KMS-11 (cell line): ENCODE measurements at regions not wholly inside any gene's neighbourhood (a gene's known extent, or its start where the extent isn't known, plus 50 kb on each side); places are given as distances from the start of the nearest gene placed in this dataset.

Experiments used
- H2AFZ ChIP-seq: fragments of 200-600 bp; sonication (generic); 2 replicates; pipeline ENCODE4 v1.6.1; 2016; ENCODE audit warnings: antibody characterized with exemption, mixed run types, low read depth
- H3K27ac ChIP-seq: fragments of 200-600 bp; sonication (generic); 2 replicates; pipeline ENCODE4 v1.6.1; 2016; ENCODE audit warnings: mild to moderate bottlenecking, mixed run types
- H3K27me3 ChIP-seq: fragments of 200-600 bp; sonication (generic); 2 replicates; pipeline ENCODE4 v1.6.1; 2017; ENCODE audit warnings: mild to moderate bottlenecking, low read depth, mixed run types, moderate library complexity; ENCODE audit not compliant: insufficient read depth
- H3K36me3 ChIP-seq: fragments of 200-600 bp; sonication (generic); 2 replicates; pipeline ENCODE4 v1.6.1; 2017; ENCODE audit warnings: mild to moderate bottlenecking, mixed run types; ENCODE audit not compliant: insufficient read depth
- H3K4me1 ChIP-seq: fragments of 200-600 bp; sonication (generic); 2 replicates; pipeline ENCODE4 v1.6.1; 2016; ENCODE audit warnings: mild to moderate bottlenecking, low read depth, mixed run types; ENCODE audit not compliant: poor library complexity, severe bottlenecking
- H3K4me2 ChIP-seq: fragments of 200-600 bp; sonication (generic); 2 replicates; pipeline ENCODE4 v1.7.0; 2016; ENCODE audit warnings: mild to moderate bottlenecking, mixed run types
- H3K4me3 ChIP-seq: fragments of 200-600 bp; sonication (generic); IDR thresholded peaks from 2 replicates; pipeline ENCODE4 v1.6.1; 2017; ENCODE audit warnings: low read depth, low read length, mixed read lengths; ENCODE audit not compliant: insufficient read depth
- H3K79me2 ChIP-seq: fragments of 200-600 bp; sonication (generic); 2 replicates; pipeline ENCODE4 v1.6.1; 2016; ENCODE audit warnings: low read depth, mixed run types; ENCODE audit not compliant: insufficient read depth
- H3K9ac ChIP-seq: fragments of 200-600 bp; sonication (generic); 2 replicates; pipeline ENCODE4 v1.6.1; 2016; ENCODE audit warnings: mild to moderate bottlenecking, mixed run types
- H4K20me1 ChIP-seq: fragments of 200-600 bp; sonication (generic); 2 replicates; pipeline ENCODE4 v1.6.1; 2016; ENCODE audit warnings: mild to moderate bottlenecking, mixed run types; ENCODE audit not compliant: insufficient read depth
- CTCF ChIP-seq: fragments of 200-600 bp; sonication (generic); conservative IDR thresholded peaks from 2 replicates; pipeline ENCODE4 v1.6.1; 2017; ENCODE audit warnings: low read depth, mild to moderate bottlenecking, antibody characterized with exemption, low read length, moderate library complexity, mixed read lengths

- Histone ChIP-seq H3K27me3 (no peaks in the 10 kb centered on the region), H3K4me2 (no peak overlapping the region), H3K4me1 (no peaks in the 10 kb centered on the region), H2AFZ (no peak overlapping the region), H3K9ac (no peak overlapping the region), H3K27ac (no peak overlapping the region), H4K20me1 (no peaks in the 10 kb centered on the region), H3K36me3 (no peaks in the 10 kb centered on the region), H3K4me3 (no peak overlapping the region), H3K79me2 (no peaks in the 10 kb centered on the region)
- TF ChIP-seq CTCF = no peak
Measured at GRCh38 chr11:70928854-70929598, 323.4 kb downstream of the SHANK2 start.

GRCh38 chr11:70930215-70930614, 322.2 kb downstream of the SHANK2 start:
- Histone ChIP-seq H3K79me2 (no peaks in the 10 kb centered on the region), H3K9ac (no peak overlapping the region), H3K4me3 (no peak overlapping the region), H3K27me3 (no peaks in the 10 kb centered on the region), H3K36me3 (no peaks in the 10 kb centered on the region), H3K4me2 (no peak overlapping the region), H2AFZ (no peak overlapping the region), H3K4me1 (no peaks in the 10 kb centered on the region), H3K27ac (no peak overlapping the region), H4K20me1 (no peaks in the 10 kb centered on the region)
- TF ChIP-seq CTCF = no peak

GRCh38 chr11:70931430-70931829, 320.9 kb downstream of the SHANK2 start:
- no peak overlapping the region for H2AFZ ChIP-seq
- TF ChIP-seq CTCF = no peak

GRCh38 chr11:70933981-70934583, 318.3 kb downstream of the SHANK2 start:
- Histone ChIP-seq H3K79me2 (no peaks in the 10 kb centered on the region), H3K4me3 (no peak overlapping the region), H4K20me1 (no peaks in the 10 kb centered on the region), H2AFZ (no peak overlapping the region), H3K27me3 (no peaks in the 10 kb centered on the region), H3K36me3 (no peaks in the 10 kb centered on the region), H3K9ac (no peak overlapping the region), H3K4me2 (no peak overlapping the region), H3K4me1 (no peaks in the 10 kb centered on the region), H3K27ac (no peak overlapping the region)
- no peak for TF ChIP-seq CTCF

More at GRCh38 chr11:70931430-70931829, 320.9 kb downstream of the SHANK2 start:
- H3K27me3 ChIP-seq = no peaks in the 10 kb centered on the region
- H3K9ac ChIP-seq = no peak overlapping the region
- no peak overlapping the region for H3K4me2 ChIP-seq
- H3K36me3 ChIP-seq = no peaks in the 10 kb centered on the region
- no peak overlapping the region for H3K27ac ChIP-seq
- H4K20me1 ChIP-seq = no peaks in the 10 kb centered on the region
- H3K79me2 ChIP-seq = no peaks in the 10 kb centered on the region
- no peak overlapping the region for H3K4me3 ChIP-seq
- no peaks in the 10 kb centered on the region for H3K4me1 ChIP-seq
